ENCODE measurements at regions not wholly inside any gene's neighbourhood (a gene's known extent, or its start where the extent isn't known, plus 50 kb on each side); places are given as distances from the start of the nearest gene placed in this dataset.

- TF ChIP-seq CTCF (CRISPR knock-in tag; IDR thresholded peaks at IDR 0.05) (no peak), SMC3 (IDR thresholded peaks at IDR 0.05; ENCODE audit: low read length) (no peak), HMGXB4 (CRISPR knock-in tag; IDR thresholded peaks at IDR 0.05; ENCODE audit: borderline replicate concordance in 1 of 2, low read depth in 1 of 2) (no peak), EZH2 (conservative IDR thresholded peaks at IDR 0.05; ENCODE audit: low read depth, low read length) (no peak), SIN3A (IDR thresholded peaks at IDR 0.05; ENCODE audit: borderline replicate concordance, low read depth, low read length) (no peak), ARHGAP35 (CRISPR knock-in tag; IDR thresholded peaks at IDR 0.05; ENCODE audit: borderline replicate concordance) (no peak), BHLHE40 (IDR thresholded peaks at IDR 0.05; ENCODE audit: low read length) (no peak), ZNF773 (CRISPR knock-in tag; IDR thresholded peaks at IDR 0.05; ENCODE audit: borderline replicate concordance) (no peak), ZNF639 (CRISPR knock-in tag; conservative IDR thresholded peaks at IDR 0.05) (no peak)
Observed at GRCh38 chr4:160009656-160010493, 907.0 kb downstream of the RAPGEF2 start.
